ENCODE measurements at regions not wholly inside any gene's neighbourhood (a gene's known extent, or its start where the extent isn't known, plus 50 kb on each side); places are given as distances from the start of the nearest gene placed in this dataset.

DNA sequence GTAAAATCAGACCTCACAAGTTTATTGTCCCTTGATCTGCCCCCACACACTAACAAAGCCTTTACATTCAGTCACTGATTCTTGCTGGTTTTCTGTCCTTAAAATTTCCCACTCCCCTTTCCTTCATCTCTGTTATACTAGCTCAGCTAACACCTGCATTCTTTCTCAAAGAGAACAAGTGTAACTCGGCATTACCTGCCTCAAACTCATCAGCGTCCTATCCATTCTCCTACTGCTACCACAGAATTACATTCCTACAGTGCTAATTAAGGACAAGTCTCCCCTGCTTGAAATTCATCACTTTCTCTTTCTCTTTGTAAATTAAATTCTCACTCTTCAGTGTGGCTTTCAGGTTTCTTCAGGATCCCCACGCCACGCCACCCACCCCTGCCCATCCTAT is 773.2 kb downstream of the FRK start (continued):
- TF ChIP-seq, protein P1, sequence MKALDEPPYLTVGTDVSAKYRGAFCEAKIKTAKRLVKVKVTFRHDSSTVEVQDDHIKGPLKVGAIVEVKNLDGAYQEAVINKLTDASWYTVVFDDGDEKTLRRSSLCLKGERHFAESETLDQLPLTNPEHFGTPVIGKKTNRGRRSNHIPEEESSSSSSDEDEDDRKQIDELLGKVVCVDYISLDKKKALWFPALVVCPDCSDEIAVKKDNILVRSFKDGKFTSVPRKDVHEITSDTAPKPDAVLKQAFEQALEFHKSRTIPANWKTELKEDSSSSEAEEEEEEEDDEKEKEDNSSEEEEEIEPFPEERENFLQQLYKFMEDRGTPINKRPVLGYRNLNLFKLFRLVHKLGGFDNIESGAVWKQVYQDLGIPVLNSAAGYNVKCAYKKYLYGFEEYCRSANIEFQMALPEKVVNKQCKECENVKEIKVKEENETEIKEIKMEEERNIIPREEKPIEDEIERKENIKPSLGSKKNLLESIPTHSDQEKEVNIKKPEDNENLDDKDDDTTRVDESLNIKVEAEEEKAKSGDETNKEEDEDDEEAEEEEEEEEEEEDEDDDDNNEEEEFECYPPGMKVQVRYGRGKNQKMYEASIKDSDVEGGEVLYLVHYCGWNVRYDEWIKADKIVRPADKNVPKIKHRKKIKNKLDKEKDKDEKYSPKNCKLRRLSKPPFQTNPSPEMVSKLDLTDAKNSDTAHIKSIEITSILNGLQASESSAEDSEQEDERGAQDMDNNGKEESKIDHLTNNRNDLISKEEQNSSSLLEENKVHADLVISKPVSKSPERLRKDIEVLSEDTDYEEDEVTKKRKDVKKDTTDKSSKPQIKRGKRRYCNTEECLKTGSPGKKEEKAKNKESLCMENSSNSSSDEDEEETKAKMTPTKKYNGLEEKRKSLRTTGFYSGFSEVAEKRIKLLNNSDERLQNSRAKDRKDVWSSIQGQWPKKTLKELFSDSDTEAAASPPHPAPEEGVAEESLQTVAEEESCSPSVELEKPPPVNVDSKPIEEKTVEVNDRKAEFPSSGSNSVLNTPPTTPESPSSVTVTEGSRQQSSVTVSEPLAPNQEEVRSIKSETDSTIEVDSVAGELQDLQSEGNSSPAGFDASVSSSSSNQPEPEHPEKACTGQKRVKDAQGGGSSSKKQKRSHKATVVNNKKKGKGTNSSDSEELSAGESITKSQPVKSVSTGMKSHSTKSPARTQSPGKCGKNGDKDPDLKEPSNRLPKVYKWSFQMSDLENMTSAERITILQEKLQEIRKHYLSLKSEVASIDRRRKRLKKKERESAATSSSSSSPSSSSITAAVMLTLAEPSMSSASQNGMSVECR (CRISPR knock-in tag; IDR thresholded peaks at IDR 0.05; ENCODE audit: borderline replicate concordance), result no peak
- TF ChIP-seq ELF4 (CRISPR knock-in tag; IDR thresholded peaks at IDR 0.05; ENCODE audit: low read depth), result no peak
- TF ChIP-seq, protein P2, sequence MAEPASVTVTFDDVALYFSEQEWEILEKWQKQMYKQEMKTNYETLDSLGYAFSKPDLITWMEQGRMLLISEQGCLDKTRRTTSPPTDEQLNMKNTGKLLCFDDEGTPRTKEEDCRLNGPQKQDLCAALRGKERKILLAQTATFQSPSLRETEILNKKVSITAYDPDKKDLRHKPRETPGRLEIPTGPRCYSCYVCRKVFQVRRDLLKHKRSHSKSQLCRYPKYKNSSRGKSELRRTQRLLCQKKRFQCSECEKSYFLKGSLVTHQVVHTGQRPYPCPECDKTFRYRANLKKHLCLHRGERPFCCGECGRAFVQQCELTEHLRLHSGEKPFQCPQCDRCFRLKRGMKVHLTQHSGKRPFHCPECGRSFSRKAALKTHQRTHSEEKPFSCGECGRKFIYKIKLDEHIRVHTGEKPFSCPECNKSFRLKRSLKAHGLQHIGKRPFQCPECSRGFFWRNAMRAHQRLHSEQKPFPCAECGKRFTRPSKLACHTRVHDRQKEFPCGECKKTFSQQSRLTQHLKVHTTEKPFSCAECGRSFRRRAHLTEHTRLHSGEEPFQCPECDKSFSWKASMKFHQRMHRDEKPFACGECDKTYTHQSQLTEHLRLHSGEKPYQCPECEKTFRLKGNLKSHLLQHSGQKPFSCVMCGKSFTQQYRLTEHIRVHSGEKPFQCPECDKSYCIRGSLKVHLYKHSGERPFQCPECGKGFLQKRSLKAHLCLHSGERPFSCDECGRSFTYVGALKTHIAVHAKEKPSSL (CRISPR knock-in tag; conservative IDR thresholded peaks at IDR 0.05), result no peak
- TF ChIP-seq ZNF263 (CRISPR knock-in tag; IDR thresholded peaks at IDR 0.05; ENCODE audit: low read depth), result no peak
- TF ChIP-seq, protein P3, sequence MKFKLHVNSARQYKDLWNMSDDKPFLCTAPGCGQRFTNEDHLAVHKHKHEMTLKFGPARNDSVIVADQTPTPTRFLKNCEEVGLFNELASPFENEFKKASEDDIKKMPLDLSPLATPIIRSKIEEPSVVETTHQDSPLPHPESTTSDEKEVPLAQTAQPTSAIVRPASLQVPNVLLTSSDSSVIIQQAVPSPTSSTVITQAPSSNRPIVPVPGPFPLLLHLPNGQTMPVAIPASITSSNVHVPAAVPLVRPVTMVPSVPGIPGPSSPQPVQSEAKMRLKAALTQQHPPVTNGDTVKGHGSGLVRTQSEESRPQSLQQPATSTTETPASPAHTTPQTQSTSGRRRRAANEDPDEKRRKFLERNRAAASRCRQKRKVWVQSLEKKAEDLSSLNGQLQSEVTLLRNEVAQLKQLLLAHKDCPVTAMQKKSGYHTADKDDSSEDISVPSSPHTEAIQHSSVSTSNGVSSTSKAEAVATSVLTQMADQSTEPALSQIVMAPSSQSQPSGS (CRISPR knock-in tag; IDR thresholded peaks at IDR 0.05; ENCODE audit: borderline replicate concordance, low read depth), result no peak
- no peak for TF ChIP-seq NFYB (CRISPR knock-in tag; conservative IDR thresholded peaks at IDR 0.05; ENCODE audit: low read depth)
- TF ChIP-seq RELA (CRISPR knock-in tag; IDR thresholded peaks at IDR 0.05; ENCODE audit: borderline replicate concordance), result no peak
- no peak for TF ChIP-seq SOX15 (CRISPR knock-in tag; IDR thresholded peaks at IDR 0.05)

DNA sequence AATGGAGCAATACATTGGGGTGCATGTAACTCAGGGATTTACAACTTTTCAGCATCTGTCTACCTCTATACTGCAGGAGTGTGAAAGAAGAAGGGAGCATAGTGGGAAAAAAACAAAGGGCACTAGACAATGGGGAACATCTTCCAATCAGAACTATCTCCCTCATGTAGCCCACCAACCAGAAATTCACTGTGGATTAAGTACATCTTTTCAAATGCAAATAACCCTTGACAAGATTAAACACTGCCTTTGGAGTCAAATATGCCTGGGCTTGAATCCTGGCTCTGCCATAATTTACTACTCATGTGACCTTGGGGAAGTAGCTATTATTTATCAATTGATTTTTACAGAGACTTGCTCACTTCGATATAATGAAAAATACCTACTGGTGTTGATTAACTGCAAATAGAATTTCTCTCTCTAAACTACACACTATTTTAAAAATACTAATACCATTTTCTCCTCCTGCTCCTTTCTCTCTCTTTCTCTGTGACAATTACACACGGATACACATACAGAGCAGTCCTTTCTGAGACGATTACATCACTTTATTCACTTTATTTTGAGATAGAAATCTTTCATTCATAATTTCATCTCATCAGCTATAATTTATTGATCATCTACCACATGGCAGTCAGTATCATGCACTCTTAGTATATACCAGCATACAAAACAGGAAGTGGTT is 783.7 kb downstream of the FRK start:
- CTCF ChIA-PET, result no interaction called here
- Mint-ChIP-seq H3K27ac (no peak overlapping the region), H3K9me3 (peaks cover 28% of the 10 kb centered on the region), H3K4me3 (no peak overlapping the region), H3K27me3 (ENCODE audit: low read depth) (no peaks in the 10 kb centered on the region; the same call in 1 of the 2 replicates), H3K36me3 (peaks cover 16% of the 10 kb centered on the region), H3K4me1 (peaks cover 8% of the 10 kb centered on the region)
- ATAC-seq (no peak), DNase-seq (ENCODE audit: low spot score) (no peak)
- POLR2A ChIA-PET, result no interaction called here
- TF ChIP-seq, protein P4, sequence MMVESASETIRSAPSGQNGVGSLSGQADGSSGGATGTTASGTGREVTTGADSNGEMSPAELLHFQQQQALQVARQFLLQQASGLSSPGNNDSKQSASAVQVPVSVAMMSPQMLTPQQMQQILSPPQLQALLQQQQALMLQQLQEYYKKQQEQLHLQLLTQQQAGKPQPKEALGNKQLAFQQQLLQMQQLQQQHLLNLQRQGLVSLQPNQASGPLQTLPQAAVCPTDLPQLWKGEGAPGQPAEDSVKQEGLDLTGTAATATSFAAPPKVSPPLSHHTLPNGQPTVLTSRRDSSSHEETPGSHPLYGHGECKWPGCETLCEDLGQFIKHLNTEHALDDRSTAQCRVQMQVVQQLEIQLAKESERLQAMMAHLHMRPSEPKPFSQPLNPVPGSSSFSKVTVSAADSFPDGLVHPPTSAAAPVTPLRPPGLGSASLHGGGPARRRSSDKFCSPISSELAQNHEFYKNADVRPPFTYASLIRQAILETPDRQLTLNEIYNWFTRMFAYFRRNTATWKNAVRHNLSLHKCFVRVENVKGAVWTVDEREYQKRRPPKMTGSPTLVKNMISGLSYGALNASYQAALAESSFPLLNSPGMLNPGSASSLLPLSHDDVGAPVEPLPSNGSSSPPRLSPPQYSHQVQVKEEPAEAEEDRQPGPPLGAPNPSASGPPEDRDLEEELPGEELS (CRISPR knock-in tag; IDR thresholded peaks at IDR 0.05), result no peak
- TF ChIP-seq, protein P5, sequence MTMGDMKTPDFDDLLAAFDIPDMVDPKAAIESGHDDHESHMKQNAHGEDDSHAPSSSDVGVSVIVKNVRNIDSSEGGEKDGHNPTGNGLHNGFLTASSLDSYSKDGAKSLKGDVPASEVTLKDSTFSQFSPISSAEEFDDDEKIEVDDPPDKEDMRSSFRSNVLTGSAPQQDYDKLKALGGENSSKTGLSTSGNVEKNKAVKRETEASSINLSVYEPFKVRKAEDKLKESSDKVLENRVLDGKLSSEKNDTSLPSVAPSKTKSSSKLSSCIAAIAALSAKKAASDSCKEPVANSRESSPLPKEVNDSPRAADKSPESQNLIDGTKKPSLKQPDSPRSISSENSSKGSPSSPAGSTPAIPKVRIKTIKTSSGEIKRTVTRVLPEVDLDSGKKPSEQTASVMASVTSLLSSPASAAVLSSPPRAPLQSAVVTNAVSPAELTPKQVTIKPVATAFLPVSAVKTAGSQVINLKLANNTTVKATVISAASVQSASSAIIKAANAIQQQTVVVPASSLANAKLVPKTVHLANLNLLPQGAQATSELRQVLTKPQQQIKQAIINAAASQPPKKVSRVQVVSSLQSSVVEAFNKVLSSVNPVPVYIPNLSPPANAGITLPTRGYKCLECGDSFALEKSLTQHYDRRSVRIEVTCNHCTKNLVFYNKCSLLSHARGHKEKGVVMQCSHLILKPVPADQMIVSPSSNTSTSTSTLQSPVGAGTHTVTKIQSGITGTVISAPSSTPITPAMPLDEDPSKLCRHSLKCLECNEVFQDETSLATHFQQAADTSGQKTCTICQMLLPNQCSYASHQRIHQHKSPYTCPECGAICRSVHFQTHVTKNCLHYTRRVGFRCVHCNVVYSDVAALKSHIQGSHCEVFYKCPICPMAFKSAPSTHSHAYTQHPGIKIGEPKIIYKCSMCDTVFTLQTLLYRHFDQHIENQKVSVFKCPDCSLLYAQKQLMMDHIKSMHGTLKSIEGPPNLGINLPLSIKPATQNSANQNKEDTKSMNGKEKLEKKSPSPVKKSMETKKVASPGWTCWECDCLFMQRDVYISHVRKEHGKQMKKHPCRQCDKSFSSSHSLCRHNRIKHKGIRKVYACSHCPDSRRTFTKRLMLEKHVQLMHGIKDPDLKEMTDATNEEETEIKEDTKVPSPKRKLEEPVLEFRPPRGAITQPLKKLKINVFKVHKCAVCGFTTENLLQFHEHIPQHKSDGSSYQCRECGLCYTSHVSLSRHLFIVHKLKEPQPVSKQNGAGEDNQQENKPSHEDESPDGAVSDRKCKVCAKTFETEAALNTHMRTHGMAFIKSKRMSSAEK (CRISPR knock-in tag; IDR thresholded peaks at IDR 0.05; ENCODE audit: borderline replicate concordance), result no peak
- no peak for TF ChIP-seq CREM (CRISPR knock-in tag; IDR thresholded peaks at IDR 0.05)
- TF ChIP-seq, protein P6, sequence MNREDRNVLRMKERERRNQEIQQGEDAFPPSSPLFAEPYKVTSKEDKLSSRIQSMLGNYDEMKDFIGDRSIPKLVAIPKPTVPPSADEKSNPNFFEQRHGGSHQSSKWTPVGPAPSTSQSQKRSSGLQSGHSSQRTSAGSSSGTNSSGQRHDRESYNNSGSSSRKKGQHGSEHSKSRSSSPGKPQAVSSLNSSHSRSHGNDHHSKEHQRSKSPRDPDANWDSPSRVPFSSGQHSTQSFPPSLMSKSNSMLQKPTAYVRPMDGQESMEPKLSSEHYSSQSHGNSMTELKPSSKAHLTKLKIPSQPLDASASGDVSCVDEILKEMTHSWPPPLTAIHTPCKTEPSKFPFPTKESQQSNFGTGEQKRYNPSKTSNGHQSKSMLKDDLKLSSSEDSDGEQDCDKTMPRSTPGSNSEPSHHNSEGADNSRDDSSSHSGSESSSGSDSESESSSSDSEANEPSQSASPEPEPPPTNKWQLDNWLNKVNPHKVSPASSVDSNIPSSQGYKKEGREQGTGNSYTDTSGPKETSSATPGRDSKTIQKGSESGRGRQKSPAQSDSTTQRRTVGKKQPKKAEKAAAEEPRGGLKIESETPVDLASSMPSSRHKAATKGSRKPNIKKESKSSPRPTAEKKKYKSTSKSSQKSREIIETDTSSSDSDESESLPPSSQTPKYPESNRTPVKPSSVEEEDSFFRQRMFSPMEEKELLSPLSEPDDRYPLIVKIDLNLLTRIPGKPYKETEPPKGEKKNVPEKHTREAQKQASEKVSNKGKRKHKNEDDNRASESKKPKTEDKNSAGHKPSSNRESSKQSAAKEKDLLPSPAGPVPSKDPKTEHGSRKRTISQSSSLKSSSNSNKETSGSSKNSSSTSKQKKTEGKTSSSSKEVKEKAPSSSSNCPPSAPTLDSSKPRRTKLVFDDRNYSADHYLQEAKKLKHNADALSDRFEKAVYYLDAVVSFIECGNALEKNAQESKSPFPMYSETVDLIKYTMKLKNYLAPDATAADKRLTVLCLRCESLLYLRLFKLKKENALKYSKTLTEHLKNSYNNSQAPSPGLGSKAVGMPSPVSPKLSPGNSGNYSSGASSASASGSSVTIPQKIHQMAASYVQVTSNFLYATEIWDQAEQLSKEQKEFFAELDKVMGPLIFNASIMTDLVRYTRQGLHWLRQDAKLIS (CRISPR knock-in tag; IDR thresholded peaks at IDR 0.05; ENCODE audit: borderline replicate concordance), result no peak
- TF ChIP-seq CBFB (CRISPR knock-in tag; IDR thresholded peaks at IDR 0.05; ENCODE audit: low read depth), result no peak
- TF ChIP-seq MXD4 (CRISPR knock-in tag; IDR thresholded peaks at IDR 0.05; ENCODE audit: borderline replicate concordance), result no peak
- no peak for TF ChIP-seq SP1 (CRISPR knock-in tag; conservative IDR thresholded peaks at IDR 0.05)
